IPS-NIHi7 (cell line): ENCODE measurements at regions not wholly inside any gene's neighbourhood (a gene's known extent, or its start where the extent isn't known, plus 50 kb on each side); places are given as distances from the start of the nearest gene placed in this dataset.
"Not testable (repeated sequence)": the region's sequence is repeated elsewhere in the genome, so short reads cannot be mapped to it uniquely, and the experiment has no call there.

ENCODE experiments used
- DNase-seq: peaks from one replicate; pipeline ENCODE4 v3.0.0; 2012; ENCODE audit warnings: mixed read lengths; ENCODE audit errors: extremely low spot score

- not testable (repeated sequence) for DNase-seq
These were observed 148.5 kb upstream of the ACTBL2 start for GRCh38 chr5:57631139-57631538.

GRCh38 chr5:57627661-57628060 is 145.1 kb upstream of the ACTBL2 start:
- DNase-seq = no peak

GRCh38 chr5:57626703-57627102 is 144.1 kb upstream of the ACTBL2 start:
- DNase-seq = no peak

- DNase-seq = no peak
These were observed 139.0 kb upstream of the ACTBL2 start for GRCh38 chr5:57621624-57622023.

- no peak for DNase-seq
These were observed 136.3 kb upstream of the ACTBL2 start for GRCh38 chr5:57618767-57619381.

- no peak for DNase-seq
These were observed 131.1 kb upstream of the ACTBL2 start for GRCh38 chr5:57613741-57614140.

- no peak for DNase-seq
These were observed 128.6 kb upstream of the ACTBL2 start for GRCh38 chr5:57611177-57611576.

GRCh38 chr5:57608542-57608941 is 125.9 kb upstream of the ACTBL2 start:
- no peak for DNase-seq

GRCh38 chr5:57601996-57602395 is 119.4 kb upstream of the ACTBL2 start:
- no peak for DNase-seq

- DNase-seq = no peak
These were observed 117.7 kb upstream of the ACTBL2 start for GRCh38 chr5:57600321-57600720.

- no peak for DNase-seq
These were observed 116.1 kb upstream of the ACTBL2 start for GRCh38 chr5:57598756-57599155.

GRCh38 chr5:57598097-57598496 is 115.5 kb upstream of the ACTBL2 start:
- no peak for DNase-seq

- no peak for DNase-seq
These were observed 112.9 kb upstream of the ACTBL2 start for GRCh38 chr5:57595523-57595991.

- DNase-seq = no peak
These were observed 111.8 kb upstream of the ACTBL2 start for GRCh38 chr5:57594436-57594835.

GRCh38 chr5:57592236-57592635 is 109.6 kb upstream of the ACTBL2 start:
- DNase-seq = no peak

GRCh38 chr5:57586649-57587048 is 104.0 kb upstream of the ACTBL2 start:
- no peak for DNase-seq

GRCh38 chr5:57582578-57583070 is 100.0 kb upstream of the ACTBL2 start:
- DNase-seq = no peak

GRCh38 chr5:57581772-57582171 is 99.2 kb upstream of the ACTBL2 start:
- no peak for DNase-seq

- no peak for DNase-seq
These were observed 98.6 kb upstream of the ACTBL2 start for GRCh38 chr5:57581222-57581621.

- no peak for DNase-seq
These were observed 95.0 kb upstream of the ACTBL2 start for GRCh38 chr5:57577432-57578175.

GRCh38 chr5:57576317-57576716 is 93.7 kb upstream of the ACTBL2 start:
- DNase-seq = no peak

GRCh38 chr5:57575839-57576238 is 93.2 kb upstream of the ACTBL2 start:
- no peak for DNase-seq

GRCh38 chr5:57572461-57572860 is 89.8 kb upstream of the ACTBL2 start:
- DNase-seq = no peak
